Neural progenitor cell (in vitro differentiated cells): ENCODE measurements at regions not wholly inside any gene's neighbourhood (a gene's known extent, or its start where the extent isn't known, plus 50 kb on each side); places are given as distances from the start of the nearest gene placed in this dataset.
A peak's percentile ranks its signal among the peaks of the same experiment; 100 is the strongest.
"Not testable (repeated sequence)": the region's sequence is repeated elsewhere in the genome, so short reads cannot be mapped to it uniquely, and the experiment has no call there.

Source experiments
- DNase-seq: peaks from one replicate; pipeline ENCODE4 v3.0.0-alpha.2; 2016; ENCODE audit warnings: low spot score
- H2AFZ ChIP-seq: fragments of 200-600 bp; sonication (generic); replicated peaks from 2 replicates; pipeline ENCODE4 v1.6.1; 2016; ENCODE audit warnings: antibody characterized with exemption
- H3F3A ChIP-seq: fragments of 200-600 bp; sonication (generic); 2 replicates; pipeline ENCODE4 v1.6.1; 2016; ENCODE audit warnings: antibody characterized with exemption, low read depth
- H3K27ac ChIP-seq: fragments of 200-600 bp; sonication (generic); 2 replicates; pipeline ENCODE4 v1.5.1; 2016; ENCODE audit warnings: mild to moderate bottlenecking
- H3K27me3 ChIP-seq: fragments of 200-600 bp; sonication (generic); 2 replicates; pipeline ENCODE4 v1.6.1; 2016; ENCODE audit warnings: mild to moderate bottlenecking, moderate library complexity
- H3K36me3 ChIP-seq: fragments of 200-600 bp; sonication (generic); 2 replicates; pipeline ENCODE4 v1.5.1; 2016
- H3K4me1 ChIP-seq: fragments of 200-600 bp; sonication (generic); 2 replicates; pipeline ENCODE4 v1.6.1; 2016; ENCODE audit warnings: mixed run types
- H3K4me2 ChIP-seq: fragments of 200-600 bp; sonication (generic); 2 replicates; pipeline ENCODE4 v1.6.1; 2016
- H3K4me3 ChIP-seq: fragments of 200-600 bp; sonication (generic); 2 replicates; pipeline ENCODE4 v1.5.1; 2016
- H3K79me2 ChIP-seq: fragments of 200-600 bp; sonication (generic); 2 replicates; pipeline ENCODE4 v1.6.1; 2016; ENCODE audit warnings: low read depth
- H3K9ac ChIP-seq: fragments of 200-600 bp; sonication (generic); 2 replicates; pipeline ENCODE4 v1.6.1; 2016
- H3K9me3 ChIP-seq: fragments of 200-600 bp; sonication (generic); 2 replicates; pipeline ENCODE4 v1.5.1; 2016; ENCODE audit warnings: low read depth
- H4K20me1 ChIP-seq: fragments of 200-600 bp; sonication (generic); 2 replicates; pipeline ENCODE4 v1.6.1; 2016; ENCODE audit warnings: low read depth
- H3K27ac Mint-ChIP-seq: 3 replicates; pipeline ENCODE4 v1.8.0; 2021; ENCODE audit warnings: mixed read lengths
- H3K27me3 Mint-ChIP-seq: 2 replicates; pipeline ENCODE4 v1.8.0; 2022; ENCODE audit warnings: low read depth, mild to moderate bottlenecking, inconsistent platforms, moderate library complexity, mixed read lengths; ENCODE audit not compliant: insufficient read depth
- H3K36me3 Mint-ChIP-seq: 3 replicates; pipeline ENCODE4 v1.8.0; 2021; ENCODE audit warnings: mixed read lengths
- H3K4me1 Mint-ChIP-seq: 3 replicates; pipeline ENCODE4 v1.8.0; 2021; ENCODE audit warnings: mixed read lengths
- H3K4me3 Mint-ChIP-seq: 3 replicates; pipeline ENCODE4 v1.8.0; 2021; ENCODE audit warnings: mild to moderate bottlenecking, moderate library complexity, mixed read lengths
- H3K9me3 Mint-ChIP-seq: 3 replicates; pipeline ENCODE4 v1.8.0; 2020; ENCODE audit warnings: mixed read lengths

DNA sequence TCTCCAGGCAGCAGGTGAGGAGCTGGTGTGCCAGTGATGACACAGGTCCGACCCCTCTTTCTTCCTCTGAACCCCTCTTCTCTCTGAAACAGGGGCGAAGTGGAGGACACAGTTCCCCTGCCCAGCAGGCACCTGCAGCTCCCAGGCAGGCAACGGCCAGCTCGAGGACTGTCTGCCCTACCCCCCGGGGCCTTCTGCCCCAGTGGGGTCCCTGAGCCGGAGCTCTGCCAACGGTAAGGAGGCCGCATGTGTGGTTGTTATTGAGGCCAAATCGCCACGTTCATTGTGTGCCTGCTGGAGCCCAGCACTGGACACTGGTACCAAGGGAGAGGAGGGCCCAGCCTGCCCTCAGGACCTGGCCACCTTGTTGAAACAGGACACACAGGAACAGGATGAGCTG is 119.3 kb upstream of the MTLN start:
- not testable (repeated sequence) for H3K27ac Mint-ChIP-seq, H3K27me3 ChIP-seq, H3K27me3 Mint-ChIP-seq, DNase-seq, H2AFZ ChIP-seq, H3K27ac ChIP-seq, H3K9me3 ChIP-seq, H4K20me1 ChIP-seq, H3K9me3 Mint-ChIP-seq, H3K4me3 ChIP-seq, H3K4me2 ChIP-seq, H3K4me3 Mint-ChIP-seq, H3K36me3 Mint-ChIP-seq, H3K9ac ChIP-seq, H3K4me1 Mint-ChIP-seq, H3K79me2 ChIP-seq, H3F3A ChIP-seq, H3K36me3 ChIP-seq, H3K4me1 ChIP-seq

DNA sequence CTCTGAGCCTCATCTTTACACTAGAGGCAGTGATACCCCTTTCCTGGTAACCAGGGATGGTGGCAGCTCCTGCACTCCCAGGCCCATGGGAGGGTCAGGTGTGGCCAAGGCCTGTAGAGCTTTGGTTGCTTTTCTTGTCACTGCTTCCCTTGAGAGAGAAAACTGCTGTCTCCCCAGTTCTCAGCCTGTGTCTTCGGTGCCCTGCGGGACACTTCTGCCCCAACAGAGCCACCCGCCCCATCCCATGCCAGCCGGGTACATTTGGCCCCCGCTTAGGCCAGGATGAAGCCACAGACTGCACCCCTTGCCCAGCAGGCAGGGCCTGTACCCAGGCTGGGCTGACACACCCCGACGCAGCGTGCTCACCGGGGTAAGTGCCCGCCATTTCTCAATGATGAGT is 117.4 kb upstream of the MTLN start:
- H3K27me3 Mint-ChIP-seq, H3K36me3 Mint-ChIP-seq, H3K36me3 ChIP-seq, H3K9me3 Mint-ChIP-seq, H3K4me3 ChIP-seq, H3K9ac ChIP-seq, H3K4me2 ChIP-seq, H3F3A ChIP-seq, H3K4me1 Mint-ChIP-seq, H2AFZ ChIP-seq, H3K27ac Mint-ChIP-seq, H3K4me1 ChIP-seq, H3K9me3 ChIP-seq, H3K27ac ChIP-seq, H3K79me2 ChIP-seq, H3K4me3 Mint-ChIP-seq, H4K20me1 ChIP-seq, H3K27me3 ChIP-seq, DNase-seq: not testable (repeated sequence)

DNA sequence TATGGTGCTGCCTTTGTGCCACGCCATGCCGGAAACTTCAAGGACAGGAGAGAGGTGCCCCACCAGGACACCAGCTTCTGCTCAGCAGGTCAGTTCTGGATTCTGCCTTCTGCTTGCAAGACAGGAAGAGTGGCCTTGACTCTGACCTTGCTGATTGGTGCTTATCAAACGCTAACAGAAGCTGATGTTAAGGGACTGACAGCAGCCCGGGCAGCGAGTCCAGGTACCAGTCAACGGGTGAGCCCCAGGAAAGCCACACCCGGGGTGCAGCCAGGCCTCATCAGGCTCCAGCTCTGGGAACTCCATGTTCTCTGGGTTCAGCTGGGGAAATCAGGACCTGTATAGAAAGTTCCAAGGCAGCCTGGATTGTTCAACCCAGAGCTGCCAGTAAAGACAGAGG is 116.8 kb upstream of the MTLN start:
- not testable (repeated sequence) for H3K36me3 Mint-ChIP-seq, DNase-seq

DNA sequence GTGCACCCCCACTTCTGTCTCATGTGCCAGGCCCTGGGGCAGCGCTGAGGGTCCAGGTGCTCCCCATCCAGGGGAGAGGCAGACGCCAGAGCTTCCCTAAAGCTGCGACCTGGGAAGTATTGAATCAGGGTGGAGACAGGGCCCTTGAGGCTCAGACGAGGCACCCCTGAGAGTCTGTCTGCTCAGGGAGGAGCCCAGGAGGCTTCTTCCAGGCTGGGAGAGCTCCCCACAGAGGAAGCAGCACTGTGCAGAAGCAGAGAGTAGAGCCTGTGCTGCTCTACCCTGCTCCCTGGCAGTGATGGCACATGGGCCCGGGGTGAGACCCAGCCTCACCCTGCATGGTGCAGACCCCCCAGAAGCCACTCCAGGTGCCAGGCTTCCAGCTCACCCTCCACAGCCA is 116.3 kb upstream of the MTLN start:
- H3K27me3 Mint-ChIP-seq, H3K4me1 ChIP-seq, H3K9ac ChIP-seq, H3K4me1 Mint-ChIP-seq, H3K4me3 Mint-ChIP-seq, H3K4me3 ChIP-seq, H3K9me3 ChIP-seq, H3K27me3 ChIP-seq, H3K36me3 Mint-ChIP-seq, H3K27ac ChIP-seq, H3K27ac Mint-ChIP-seq, H3K9me3 Mint-ChIP-seq, H3F3A ChIP-seq, H3K36me3 ChIP-seq, H3K79me2 ChIP-seq, H4K20me1 ChIP-seq, H2AFZ ChIP-seq, H3K4me2 ChIP-seq: not testable (repeated sequence)
- DNase-seq: peak; percentile 1

More for the DNA sequence above, 116.8 kb upstream of the MTLN start:
- H3K9me3 ChIP-seq, H3K9me3 Mint-ChIP-seq, H3K4me1 ChIP-seq, H3K27ac ChIP-seq, H3K27me3 ChIP-seq, H3K36me3 ChIP-seq, H3K9ac ChIP-seq, H3K27ac Mint-ChIP-seq, H3K27me3 Mint-ChIP-seq, H3K4me3 Mint-ChIP-seq, H3F3A ChIP-seq, H4K20me1 ChIP-seq, H3K4me2 ChIP-seq, H3K4me3 ChIP-seq, H3K79me2 ChIP-seq, H3K4me1 Mint-ChIP-seq, H2AFZ ChIP-seq: not testable (repeated sequence)

DNA sequence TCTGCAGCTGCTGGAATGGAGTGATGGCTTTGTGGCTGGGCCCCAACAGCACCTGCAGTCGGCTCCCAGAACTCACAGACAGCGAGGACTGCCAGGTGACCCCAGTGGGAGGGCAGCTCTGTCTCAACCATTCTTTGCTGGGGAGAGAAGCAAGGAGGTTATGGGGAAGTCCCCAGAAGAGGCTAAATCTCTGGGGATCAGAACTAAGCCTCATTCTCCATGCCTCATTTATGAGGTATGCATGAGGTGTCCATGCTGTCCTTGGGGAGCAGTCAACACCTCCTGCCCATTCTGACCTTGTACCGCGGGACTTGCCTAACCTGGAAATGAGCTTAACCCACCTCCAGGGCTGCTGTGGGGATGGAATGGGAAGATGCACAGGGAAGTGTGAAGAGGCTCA is 111.5 kb upstream of the MTLN start:
- H3K4me2 ChIP-seq, H3K27me3 ChIP-seq, H3K27ac ChIP-seq, H3K4me1 Mint-ChIP-seq, H3F3A ChIP-seq, H3K9me3 Mint-ChIP-seq, DNase-seq, H3K9ac ChIP-seq, H2AFZ ChIP-seq, H3K27me3 Mint-ChIP-seq, H3K79me2 ChIP-seq, H3K4me1 ChIP-seq, H4K20me1 ChIP-seq, H3K36me3 Mint-ChIP-seq, H3K9me3 ChIP-seq, H3K4me3 ChIP-seq, H3K27ac Mint-ChIP-seq, H3K36me3 ChIP-seq, H3K4me3 Mint-ChIP-seq: not testable (repeated sequence)

DNA sequence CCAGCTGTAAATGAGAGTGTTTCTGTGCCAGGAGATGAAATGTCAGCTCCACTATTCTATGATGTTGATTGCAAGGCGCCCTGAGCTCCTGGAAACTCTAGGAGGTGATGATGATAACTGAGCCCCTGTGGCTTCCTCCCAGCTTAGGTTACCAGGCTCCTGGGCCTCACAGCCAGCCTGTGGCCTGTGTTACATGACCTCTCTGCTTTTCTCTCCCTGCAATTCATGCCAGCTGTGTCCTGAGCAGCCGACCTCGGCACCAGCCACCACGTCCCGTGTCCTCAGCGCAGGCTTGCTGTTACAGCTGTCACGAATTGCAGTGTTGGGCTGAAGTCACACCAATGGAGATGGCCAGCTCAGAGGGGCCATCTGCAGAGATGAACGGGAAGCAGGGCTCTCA is 110.2 kb upstream of the MTLN start:
- H3K36me3 Mint-ChIP-seq, DNase-seq, H3K27me3 Mint-ChIP-seq, H3K79me2 ChIP-seq, H3K36me3 ChIP-seq, H2AFZ ChIP-seq, H3K4me3 Mint-ChIP-seq, H3K27ac Mint-ChIP-seq, H3K4me3 ChIP-seq, H3K9me3 Mint-ChIP-seq, H3K9ac ChIP-seq, H3K27ac ChIP-seq, H3K9me3 ChIP-seq, H3K27me3 ChIP-seq, H3K4me1 ChIP-seq, H3F3A ChIP-seq, H4K20me1 ChIP-seq, H3K4me2 ChIP-seq, H3K4me1 Mint-ChIP-seq: not testable (repeated sequence)

DNA sequence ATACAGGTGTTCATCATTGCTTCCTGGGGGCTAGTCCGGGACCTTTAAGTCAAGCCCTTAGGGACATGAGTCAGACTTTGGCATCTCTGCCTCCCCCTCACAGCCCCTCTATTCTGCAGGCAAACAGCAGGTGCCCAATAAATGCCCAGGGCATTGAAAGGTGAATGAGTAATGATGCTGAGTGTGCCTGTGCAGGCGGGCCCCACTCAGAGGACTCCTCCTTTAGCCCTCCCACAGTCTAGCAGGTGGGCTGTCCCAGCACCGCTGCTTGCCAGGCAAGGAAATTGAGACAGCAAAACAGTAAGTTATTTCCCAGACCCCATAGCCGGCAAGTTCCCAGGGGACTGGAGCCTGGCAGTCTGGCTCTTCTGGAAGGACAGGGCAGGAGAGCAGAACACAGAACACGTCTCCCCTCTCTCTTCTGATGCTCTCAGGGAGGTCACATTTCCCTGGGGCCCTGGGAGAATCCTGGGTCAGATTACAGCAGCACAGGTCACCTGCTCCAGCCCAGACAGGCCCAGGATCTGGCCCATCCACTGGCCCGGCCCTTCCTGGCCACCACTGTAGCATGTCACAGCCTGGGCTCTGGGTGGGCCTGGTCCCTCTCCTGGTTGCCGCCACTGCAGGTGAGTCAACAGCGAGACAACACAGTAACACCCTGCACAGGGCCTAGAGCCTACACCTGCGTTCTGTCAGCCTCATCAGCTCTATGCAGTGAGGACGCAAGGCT is 108.7 kb upstream of the MTLN start:
- H3K36me3 Mint-ChIP-seq, H3K79me2 ChIP-seq, H3K27me3 ChIP-seq, DNase-seq, H2AFZ ChIP-seq, H3F3A ChIP-seq, H3K27me3 Mint-ChIP-seq, H3K9me3 Mint-ChIP-seq, H4K20me1 ChIP-seq, H3K27ac ChIP-seq, H3K4me3 Mint-ChIP-seq, H3K9me3 ChIP-seq, H3K4me2 ChIP-seq, H3K27ac Mint-ChIP-seq, H3K4me1 ChIP-seq, H3K4me1 Mint-ChIP-seq, H3K36me3 ChIP-seq, H3K9ac ChIP-seq, H3K4me3 ChIP-seq: not testable (repeated sequence)

DNA sequence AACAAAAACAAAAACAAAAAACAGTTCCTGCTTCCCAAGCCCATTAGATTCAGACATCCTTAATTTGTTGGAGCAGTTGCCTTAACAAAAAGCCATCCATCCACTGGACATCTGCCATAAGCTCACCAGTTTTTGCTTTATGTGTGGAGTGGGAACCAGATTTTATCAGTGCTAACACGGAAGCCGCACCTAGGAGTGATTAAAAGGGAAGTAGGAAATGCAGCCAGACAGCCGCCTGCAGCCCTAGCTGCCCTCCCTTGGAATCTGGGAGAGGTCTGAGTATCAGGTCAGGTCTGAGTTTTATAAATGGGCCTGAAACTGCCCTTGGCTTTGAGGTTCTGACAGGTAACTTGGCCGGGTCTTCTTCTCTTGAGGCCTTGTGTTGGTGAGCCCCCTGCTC is 106.6 kb upstream of the MTLN start:
- H3K27me3 ChIP-seq, H3K4me2 ChIP-seq, H3F3A ChIP-seq, H3K27me3 Mint-ChIP-seq, H3K79me2 ChIP-seq, H3K4me3 ChIP-seq, H3K4me1 ChIP-seq, H4K20me1 ChIP-seq, H3K27ac ChIP-seq, H3K36me3 Mint-ChIP-seq, H2AFZ ChIP-seq, H3K9ac ChIP-seq, H3K36me3 ChIP-seq, H3K27ac Mint-ChIP-seq, H3K9me3 ChIP-seq, H3K9me3 Mint-ChIP-seq, H3K4me1 Mint-ChIP-seq, DNase-seq, H3K4me3 Mint-ChIP-seq: not testable (repeated sequence)
